CD4-positive, alpha-beta T cell treated with Interleukin-6 for 4 hours (primary cell): ENCODE measurements at regions not wholly inside any gene's neighbourhood (a gene's known extent, or its start where the extent isn't known, plus 50 kb on each side); places are given as distances from the start of the nearest gene placed in this dataset.
"Not testable (repeated sequence)": the region's sequence is repeated elsewhere in the genome, so short reads cannot be mapped to it uniquely, and the experiment has no call there.

Experiments used
- DNase-seq: peaks from one replicate; pipeline ENCODE4 v3.0.0-alpha.2; 2020; ENCODE audit warnings: mixed read lengths

DNA sequence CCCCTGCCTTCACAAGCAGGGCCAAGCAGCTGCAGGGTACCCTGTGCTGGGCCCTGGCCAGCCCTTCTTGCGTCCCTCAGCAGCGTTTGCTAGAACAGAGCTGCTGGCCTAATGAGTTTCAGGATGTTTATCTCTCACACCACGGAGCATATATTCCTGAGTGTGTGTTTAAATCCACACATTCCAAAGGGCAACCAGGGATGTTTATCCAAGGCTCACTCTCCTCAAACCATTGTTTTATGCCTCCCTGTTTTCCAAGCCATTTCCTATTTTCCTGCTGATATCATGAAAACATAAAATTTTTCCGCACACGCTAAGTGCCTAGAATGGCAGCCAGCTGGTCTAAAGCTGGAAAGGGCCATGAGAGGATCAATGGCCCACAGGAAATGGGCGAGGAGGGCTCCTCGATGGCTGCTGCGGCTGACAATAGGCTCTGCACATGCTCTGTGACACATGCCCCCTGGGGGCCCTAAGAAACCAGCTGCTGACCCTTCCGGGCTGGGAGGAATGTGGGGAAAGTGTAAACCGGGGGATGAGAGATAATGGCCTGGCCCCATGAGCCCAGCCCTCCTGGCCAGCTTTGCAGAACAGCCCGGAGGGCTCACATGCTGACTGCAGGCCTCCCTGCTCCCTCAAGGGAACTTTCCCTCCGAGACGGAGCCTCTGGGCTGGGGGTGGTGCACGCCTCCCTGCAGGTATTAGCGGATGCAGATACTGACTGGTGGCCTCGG, 194.0 kb downstream of the NDUFA10 start:
- no peak for DNase-seq

GRCh38 chr2:239830121-239831000, 194.8 kb downstream of the NDUFA10 start:
- no peak for DNase-seq

- no peak for DNase-seq
Observed at GRCh38 chr2:239829326-239829725, 195.8 kb downstream of the NDUFA10 start.

DNA sequence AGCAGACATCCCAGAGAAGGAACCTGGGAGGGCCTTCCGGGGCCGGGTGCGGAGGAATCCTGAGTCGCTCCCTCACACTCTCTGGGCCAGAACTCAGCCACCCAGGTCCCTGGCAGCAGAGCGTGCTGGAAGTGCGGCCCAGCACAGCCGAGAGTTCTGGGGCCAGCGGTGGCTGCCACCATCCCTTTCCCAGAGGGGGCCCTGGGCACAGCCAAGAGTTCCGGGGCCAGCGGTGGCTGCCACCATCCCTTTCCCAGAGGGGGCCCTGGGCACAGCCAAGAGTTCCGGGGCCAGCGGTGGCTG, 196.2 kb downstream of the NDUFA10 start:
- DNase-seq = not testable (repeated sequence)

GRCh38 chr2:239828192-239828972, 196.8 kb downstream of the NDUFA10 start:
- DNase-seq = no peak

GRCh38 chr2:239827523-239827890, 197.6 kb downstream of the NDUFA10 start:
- no peak for DNase-seq

DNA sequence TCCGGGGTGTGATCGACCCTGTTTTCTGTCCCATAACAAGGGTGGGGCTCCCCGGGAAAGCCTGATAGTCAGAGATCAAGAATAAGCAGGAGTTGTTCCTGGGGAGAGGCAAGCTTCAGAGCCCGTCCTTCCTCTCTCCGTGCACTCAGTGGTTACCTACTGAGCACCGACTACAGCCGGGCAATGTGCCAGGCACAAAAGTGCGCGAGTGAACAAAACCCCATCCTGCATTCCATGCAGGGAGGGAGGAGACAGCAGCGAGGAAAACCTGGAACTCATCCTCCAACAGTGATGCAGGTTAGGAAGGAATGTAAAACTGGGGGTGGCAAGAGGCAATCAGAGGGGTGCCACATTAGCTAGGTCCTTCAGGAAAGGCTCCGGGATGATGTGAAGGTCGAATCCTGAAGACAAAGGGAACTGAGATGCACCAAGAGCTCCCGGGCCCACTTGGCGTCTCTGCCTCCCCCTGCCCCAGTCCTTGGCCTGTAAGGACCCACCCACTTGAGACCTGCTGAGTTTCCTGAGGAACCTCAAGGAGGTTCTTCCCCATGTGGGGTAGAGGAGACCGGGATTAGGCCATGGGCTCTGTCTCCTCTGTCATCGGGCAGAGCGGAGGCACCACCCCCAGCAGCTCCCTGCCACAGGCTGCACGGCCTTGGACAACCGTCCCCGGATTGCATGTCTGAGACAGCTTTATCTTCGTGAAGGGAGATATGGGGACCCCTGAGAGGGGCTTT, 198.2 kb downstream of the NDUFA10 start:
- DNase-seq = no peak

GRCh38 chr2:239826376-239826775, 198.8 kb downstream of the NDUFA10 start:
- DNase-seq = no peak

DNA sequence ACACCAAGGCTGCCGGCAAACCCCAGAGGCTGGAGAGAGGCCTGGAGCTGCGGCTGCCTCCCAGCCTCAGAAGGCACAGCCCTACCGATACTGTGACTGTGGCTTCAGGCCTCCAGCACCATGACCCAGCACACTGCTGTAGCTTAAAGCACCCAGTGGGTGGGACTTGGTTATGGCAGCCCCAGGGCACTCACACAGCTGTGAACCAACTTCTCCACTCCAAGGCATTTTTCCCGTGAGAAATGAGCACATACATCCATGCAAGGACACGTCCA, 199.5 kb downstream of the NDUFA10 start:
- no peak for DNase-seq

GRCh38 chr2:239824866-239825704, 200.1 kb downstream of the NDUFA10 start:
- no peak for DNase-seq

GRCh38 chr2:239824046-239824694, 201.0 kb downstream of the NDUFA10 start:
- DNase-seq = no peak

DNA sequence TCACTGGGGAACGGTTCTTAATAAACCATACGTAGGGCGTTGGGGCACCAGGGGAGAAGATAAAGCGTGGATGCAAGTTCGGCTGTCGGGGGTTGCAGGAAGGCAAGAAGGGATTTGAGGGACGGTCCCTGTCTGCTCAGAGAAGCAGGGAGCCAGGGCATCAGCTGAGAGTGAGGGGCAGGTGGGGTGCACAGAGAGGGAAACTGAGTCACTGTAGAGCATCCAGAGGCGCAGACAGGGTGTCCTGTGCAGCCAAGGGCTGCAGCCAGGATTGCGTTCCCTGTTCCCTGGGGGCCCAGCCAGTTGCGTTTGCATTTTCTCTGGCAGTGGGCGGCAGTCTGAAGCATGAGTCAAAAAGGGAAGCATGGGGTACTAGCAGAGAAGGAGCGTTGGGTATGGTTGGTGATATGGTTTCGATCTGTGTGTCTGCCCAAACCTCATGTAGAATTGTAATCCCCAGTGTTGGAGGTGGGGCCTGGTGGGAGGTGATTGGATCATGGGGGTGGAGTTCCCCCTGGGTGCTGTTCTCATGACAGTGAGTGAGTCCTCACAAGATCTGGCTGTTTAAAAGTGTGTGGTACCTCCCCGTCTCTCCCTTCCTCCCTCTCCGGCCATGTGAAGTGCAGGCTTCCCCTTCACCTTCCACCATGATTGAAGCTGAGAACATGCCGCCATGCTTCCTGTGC, 202.9 kb downstream of the NDUFA10 start:
- no peak for DNase-seq

DNA sequence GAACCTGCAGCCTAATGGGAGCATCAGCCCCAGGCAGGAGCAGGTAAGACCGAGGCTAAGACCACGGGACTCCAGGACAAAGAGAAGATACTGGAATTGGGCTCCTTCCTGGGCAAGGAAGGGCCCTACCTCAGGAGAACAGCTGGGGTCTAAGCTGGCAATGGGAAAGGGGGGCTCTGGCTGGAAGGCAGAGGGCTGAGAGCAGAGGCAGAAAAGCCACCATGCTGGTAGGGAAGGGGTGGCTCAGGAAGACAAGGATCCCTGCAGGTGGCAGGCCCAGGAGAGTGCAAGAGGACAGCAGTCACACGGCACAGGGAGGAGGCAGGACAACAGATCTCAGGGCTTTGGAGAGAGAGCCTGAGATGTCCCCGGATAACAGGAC, 203.5 kb downstream of the NDUFA10 start:
- DNase-seq = no peak

GRCh38 chr2:239820836-239821693, 204.1 kb downstream of the NDUFA10 start:
- DNase-seq = no peak

DNA sequence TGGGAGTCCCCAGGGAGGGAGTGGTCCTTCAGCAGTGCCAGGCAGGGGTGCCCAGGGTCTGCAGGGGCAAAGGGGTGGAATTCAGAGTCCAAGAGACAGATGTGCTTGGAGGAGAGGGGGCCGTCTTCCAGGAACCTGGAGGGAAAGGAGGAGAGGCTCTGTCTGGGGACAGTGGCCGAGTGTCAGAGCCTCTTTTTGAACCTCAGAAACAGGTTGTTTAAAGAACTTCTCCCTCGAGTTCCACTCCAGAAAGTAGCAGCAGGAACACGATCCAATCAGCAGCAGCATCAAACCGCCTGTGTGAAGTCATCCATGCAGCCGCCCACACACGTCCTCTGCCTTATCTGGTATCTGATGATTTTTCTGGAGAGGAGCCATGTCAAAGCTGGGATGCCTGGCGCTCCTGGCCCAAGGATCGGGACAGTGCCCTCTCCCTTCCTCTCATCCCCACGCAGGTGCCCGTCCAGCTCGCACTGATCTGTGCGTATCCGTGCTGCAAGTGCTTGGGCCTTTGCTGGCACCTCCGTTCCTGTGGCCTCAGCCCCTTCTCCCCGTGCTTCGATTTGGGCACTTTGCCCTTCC, 205.1 kb downstream of the NDUFA10 start:
- no peak for DNase-seq

DNA sequence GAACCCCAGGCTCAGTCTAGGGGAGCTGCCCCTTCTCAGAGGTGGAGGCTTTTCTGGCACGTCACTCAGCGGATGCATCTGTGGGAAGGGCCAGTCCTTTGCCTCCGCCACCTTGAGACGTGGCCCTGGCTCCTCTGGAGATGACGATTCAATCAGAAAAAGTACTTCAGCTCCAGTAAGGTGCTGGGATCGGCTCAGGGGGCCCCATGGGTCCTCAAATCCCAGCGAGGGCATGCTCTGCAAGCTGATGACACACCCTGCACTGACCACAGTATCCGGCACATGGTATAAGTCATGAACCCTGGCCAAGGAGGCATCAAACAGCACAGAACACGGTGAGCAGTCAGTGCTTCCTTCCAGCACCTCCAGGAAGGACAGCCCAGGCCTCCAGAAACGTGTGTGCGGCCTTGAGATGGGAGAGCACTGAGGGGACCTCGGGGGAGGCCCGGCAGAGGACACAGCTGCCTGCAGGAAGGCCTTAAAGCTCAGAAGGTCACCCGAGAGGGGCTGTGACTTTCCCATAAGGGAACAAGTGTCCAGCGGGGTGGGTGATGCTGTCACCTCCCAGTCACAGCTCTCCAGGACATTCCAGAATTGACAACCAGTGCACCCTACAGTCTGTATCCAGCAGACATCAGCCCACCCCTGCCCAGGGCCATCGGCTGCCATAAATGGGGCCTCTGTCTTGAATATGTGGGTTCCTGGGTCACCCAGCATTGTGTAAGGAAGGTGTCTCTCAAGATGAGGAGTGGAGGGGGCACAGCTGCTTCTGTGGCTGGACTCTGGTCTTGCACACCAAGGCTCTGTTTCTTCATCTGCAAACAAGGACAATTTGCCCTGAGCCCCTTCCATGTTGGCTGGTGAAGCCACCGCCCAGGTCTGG, 205.8 kb downstream of the NDUFA10 start:
- no peak for DNase-seq

DNA sequence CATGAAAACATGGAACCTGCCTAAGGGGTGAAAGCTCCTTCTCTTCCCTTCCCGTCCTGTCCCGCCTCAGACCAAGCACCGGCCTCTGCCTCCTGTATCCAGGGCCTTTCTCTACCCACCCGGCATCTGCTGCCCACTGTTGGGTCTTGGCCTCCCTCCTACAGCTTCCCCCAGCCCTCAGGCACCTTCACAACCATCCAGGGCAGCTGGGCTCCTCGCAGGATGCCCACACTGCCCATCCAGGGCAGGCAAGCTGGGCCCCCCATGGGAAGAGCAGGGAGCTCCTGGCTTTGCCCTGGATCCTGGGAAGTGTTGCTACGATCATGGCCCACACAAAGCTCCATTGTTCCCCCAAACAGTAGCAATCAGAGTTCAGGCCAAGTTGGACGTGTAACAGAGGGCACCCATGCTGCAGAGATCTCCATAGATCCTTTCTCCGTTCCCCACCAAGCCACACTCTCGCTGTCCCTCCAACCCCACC, 206.6 kb downstream of the NDUFA10 start:
- DNase-seq = no peak

DNA sequence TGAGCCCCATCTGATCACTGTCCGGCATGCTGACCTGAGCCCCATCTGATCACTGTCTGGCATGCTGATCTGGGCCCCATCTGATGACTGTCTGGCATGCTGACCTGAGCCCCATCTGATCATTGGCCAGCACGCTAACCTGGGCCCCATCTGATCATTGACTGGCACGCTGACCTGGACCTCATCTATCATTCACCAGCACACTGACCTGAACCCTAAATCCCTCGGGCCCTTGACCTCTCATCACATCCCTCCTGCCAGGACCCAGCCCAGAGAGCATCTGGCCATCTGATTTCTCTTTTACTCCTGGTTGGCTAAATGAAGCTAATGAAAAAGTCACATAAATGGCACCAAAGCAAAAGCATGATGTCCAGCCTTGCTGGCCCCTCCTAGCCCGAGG, 207.1 kb downstream of the NDUFA10 start:
- no peak for DNase-seq
